ENCODE measurements at regions not wholly inside any gene's neighbourhood (a gene's known extent, or its start where the extent isn't known, plus 50 kb on each side); places are given as distances from the start of the nearest gene placed in this dataset.

DNA sequence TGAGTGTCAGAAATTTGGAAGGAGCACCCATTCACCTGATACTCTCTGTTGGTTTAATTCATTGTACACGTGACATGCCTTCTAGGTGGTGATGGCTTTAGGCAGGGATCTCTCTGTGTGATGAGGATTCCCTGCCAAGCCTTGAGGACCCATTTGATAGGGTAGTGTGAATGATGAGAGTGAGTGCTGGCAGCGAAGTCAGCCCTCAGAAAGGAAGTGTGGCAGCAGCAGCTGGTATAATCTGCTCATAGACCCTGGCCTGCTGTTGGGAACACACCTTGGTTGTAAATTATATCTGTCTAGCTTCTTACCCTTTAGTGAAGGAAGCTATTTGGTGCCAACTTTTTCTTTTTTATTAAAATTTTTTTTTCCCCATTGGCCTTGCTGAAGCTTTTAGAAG, 164.5 kb downstream of the HAUS1 start:
- FAIRE-seq: no peak

DNA sequence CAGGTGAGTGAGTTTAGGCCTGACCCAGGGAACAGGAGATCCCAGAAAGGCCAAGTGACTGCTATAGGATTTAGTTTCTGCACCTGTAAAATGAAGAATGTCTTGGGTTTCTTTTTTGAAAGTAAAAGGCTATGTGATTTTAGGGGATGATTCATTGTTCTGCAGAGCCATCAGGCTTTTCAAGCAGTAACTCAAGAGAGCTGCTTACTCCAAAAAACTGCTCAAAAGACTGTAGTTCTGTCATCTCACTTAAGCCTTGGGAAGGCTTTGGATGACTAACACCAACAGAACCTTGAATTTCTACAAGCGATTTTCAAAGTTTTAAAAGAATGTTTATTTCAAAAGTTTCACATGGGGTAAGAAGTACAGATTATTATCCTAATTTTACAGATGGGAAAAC, 165.1 kb downstream of the HAUS1 start:
- no peak for FAIRE-seq

GRCh38 chr18:46271488-46271887, 167.3 kb downstream of the HAUS1 start:
- no peak for FAIRE-seq

DNA sequence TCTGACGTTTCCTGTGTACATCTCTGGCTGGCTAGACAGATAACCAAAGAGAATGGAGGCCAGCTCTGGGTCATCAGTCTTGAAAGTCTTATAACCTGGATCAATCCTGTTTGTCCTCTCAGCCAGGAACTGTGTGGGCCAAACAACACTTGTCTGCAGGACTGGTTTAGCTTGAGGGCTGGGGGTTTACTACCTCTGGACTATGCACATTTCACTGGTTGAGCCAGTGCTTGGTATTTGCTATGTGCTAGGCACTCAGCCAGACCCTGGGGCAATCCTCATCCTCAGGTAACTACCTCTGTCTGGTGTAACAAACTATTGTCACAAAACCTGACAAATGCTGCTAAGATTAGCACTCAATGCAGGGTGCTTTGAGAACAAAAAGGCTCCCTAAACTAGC, 169.7 kb downstream of the HAUS1 start:
- no peak for FAIRE-seq

DNA sequence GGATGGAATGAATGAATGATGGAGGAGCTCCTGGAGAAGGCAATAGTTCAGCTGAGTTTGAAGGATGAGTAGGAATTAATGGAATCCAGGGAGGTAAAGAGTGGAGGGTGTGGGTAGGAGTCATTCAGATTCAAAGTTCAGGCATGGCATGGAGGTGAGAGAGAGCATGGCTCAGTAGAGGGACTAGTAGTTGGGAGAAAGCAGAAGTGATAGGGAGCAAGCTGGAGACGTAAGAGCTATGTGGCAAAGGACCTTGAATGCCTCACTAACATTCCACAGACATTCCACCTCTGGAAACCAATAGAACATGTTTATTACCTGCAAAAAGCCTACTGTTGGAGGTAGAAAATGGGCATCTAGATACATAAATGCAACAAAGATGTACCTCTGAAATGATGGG, 170.1 kb downstream of the HAUS1 start:
- no peak for FAIRE-seq

GRCh38 chr18:46275370-46275769, 171.2 kb downstream of the HAUS1 start:
- no peak for FAIRE-seq

DNA sequence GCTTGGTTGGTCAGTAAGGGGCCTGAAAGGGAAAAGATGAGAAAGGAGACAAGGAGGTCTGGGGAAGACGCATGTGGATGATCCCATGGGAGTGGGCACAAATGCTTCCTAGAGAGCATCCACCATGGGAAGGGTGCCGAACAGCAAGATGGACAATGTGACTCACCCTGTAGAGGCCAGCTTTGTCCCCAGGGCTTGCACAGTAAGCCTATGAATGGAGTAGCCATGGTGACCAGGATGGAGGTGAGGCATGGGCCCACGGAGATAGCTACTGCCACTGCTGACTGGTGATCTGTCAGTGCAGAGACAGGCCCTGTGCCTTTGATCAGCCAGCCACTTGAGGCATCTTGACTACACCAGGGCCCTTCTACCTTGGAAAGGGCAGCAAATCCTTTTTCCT, 172.6 kb downstream of the HAUS1 start:
- no peak for FAIRE-seq

DNA sequence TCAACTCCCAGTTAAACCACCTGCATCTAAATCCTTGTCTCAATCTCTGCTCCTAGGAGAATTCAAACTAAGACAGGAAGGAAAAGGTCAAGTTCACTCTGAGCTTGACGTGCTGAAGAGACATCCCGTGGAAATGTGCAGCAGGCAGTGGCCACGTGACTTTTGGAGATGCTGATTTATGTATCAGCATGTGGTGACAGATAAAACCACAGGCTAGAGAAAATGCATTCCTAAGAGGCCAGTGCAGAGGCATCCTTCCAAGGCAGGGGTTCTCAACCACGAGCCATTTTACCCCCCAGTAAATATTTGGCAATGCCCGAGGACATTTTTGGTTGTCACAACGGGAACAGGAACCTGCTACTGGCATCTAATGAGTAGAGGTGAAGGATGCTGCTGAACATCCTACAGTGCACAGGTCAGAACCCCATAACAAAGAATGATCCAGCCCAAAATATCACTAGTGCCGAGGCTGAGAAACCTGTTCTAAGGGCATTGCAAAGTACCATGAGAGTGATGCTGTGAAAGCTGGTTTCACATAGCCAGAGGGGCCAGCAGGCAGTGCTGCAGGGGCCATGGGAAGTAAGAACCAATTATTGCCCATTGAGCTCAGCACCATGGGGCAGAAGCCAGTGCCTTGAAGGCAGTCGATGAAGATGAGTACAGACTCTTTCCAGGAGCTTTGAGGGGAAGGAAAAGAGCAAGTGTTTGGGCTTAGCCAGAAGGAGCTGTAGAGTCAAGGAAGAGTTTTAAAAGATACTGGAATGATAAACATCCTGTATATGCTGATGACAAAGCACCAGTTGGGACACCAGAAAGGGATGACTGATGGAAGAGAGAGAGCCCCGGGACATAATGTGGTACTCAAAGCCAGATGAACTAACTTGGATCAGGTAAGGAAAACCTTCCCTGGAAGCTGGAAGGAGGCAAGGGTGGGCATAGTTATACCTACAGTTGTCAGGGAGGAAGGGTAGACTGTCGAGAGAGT, 174.6 kb downstream of the HAUS1 start:
- no peak for FAIRE-seq

DNA sequence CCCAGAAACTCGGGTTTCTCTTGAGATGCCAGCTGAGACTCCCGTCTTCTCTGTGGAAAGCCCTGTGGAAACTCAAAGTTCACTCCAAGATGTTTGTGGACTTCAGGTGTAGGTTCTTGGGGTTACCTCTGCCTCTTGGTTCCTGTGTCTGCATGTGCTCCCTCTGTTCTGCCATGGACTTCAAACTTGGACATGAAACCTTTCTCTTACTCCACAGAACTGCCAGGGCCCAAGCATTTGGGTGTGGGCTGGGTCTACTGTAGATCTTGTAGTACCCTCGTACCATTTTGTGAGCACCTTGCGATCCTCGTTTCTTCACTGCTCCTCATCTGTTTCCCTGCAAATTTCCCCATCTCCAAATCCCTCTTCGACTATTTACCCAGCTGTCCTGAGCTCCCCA, 175.5 kb downstream of the HAUS1 start:
- no peak for FAIRE-seq

GRCh38 chr18:46281185-46282176, 177.3 kb downstream of the HAUS1 start:
- no peak for FAIRE-seq

- no peak for FAIRE-seq
Measured at GRCh38 chr18:46282177-46282570, 178.0 kb downstream of the HAUS1 start.

DNA sequence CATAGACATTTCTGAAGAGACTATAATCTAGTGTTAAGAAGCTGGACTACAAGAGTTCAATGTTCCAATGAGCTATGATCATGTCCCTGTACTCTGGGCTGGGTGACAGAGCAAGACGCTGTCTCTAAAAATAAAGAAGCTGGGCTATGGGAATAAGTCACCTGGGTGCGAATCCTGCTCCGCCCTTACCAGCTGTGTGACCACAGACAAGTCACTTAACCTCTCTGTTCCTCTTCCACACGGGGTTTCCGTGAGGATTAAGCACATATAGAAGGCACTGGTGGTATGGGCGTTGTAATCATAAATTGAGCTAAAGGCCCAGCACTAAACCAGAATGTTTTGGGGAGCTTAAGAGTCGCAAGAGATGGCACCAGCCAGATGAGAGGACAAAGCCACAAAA, 178.5 kb downstream of the HAUS1 start:
- no peak for FAIRE-seq

DNA sequence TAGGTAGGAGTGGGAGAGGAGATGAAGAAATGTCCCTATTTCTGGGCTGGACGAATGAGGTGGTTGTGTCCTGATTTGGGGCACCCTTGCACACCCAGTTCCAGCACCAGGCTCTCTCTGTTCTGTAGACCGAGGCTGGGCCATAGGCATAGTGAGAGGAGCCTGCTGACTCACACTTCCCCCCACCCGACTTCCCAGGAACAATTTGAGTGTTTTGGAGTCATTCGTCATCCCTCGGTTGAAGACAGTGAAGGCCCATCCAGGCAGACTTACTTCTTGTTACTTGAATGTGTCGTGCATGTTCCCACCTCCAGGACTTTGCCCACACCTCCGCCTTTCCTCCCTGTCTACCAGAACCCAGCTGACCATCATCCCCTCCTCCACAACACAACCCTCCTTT, 179.1 kb downstream of the HAUS1 start:
- no peak for FAIRE-seq

GRCh38 chr18:46283895-46284295, 179.7 kb downstream of the HAUS1 start:
- FAIRE-seq: no peak

GRCh38 chr18:46289463-46289862, 185.3 kb downstream of the HAUS1 start:
- FAIRE-seq: no peak

- FAIRE-seq: no peak
Measured at GRCh38 chr18:46289931-46290330, 185.7 kb downstream of the HAUS1 start.

DNA sequence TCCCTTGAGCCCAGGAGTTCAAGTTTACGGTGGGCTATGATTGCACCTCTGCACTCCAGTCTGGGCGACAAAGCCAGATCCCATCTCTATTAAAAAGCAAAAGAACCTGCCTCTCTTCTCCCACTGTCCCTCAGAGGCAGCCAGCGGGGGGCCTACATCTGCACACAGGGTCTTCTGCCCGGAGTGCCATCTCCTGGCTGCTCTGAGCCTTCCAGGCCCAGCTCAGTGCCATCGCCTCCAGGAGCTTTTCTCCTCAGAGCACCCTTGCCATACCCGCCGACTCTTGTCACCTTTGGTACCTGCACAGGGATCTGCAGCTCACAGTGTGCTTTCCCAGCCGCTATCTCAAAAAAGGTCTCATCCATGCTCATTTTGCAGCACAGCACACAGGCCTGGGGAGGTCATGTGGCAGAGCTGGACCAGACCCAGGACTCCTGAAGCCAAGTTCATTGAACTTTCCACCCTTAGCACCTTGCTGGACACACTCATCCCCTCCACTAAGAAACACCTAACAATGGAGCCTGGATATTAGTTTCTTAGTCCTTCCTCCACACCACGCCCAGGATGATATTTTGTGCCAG, 186.3 kb downstream of the HAUS1 start:
- no peak for FAIRE-seq

DNA sequence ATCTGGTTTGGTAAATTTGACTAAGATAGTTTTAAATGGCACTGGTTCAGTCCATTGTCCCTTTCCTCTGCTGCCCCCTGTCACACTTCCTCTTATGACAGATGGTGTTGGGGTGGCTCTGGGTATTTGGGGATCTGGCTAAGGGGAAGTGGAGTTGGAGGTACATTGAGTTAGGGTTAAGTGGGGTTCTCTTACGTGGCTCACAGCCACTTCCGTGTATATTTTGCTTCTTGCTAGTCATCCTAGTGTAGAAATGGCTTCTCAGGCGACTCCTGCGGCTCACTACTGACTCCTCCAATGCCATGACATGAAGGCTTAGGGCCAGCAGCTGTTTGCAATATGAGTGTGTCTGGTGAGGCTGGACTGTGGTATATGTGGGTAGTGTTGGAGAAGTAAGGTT, 187.0 kb downstream of the HAUS1 start:
- FAIRE-seq: no peak

GRCh38 chr18:46293742-46294181, 189.6 kb downstream of the HAUS1 start:
- FAIRE-seq: no peak

DNA sequence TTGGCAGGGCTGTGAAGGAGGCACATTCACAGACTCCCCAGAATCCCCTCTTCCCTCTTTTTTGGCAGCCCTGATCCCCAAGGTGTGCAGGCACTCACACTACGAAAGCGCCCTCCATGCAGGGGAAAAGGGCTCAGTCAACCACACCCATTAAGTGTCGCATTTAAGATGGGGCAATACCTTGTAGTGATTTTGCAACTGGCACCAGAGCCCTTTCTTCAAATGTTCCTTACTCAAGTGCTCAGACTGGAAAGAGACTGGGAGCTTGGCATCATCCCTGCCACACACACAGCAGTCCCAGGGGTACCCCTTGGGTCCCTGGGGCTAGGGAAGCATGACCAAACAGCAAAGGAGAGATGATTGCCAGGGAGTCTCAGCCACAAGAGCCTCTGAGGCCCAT, 190.1 kb downstream of the HAUS1 start:
- no peak for FAIRE-seq

DNA sequence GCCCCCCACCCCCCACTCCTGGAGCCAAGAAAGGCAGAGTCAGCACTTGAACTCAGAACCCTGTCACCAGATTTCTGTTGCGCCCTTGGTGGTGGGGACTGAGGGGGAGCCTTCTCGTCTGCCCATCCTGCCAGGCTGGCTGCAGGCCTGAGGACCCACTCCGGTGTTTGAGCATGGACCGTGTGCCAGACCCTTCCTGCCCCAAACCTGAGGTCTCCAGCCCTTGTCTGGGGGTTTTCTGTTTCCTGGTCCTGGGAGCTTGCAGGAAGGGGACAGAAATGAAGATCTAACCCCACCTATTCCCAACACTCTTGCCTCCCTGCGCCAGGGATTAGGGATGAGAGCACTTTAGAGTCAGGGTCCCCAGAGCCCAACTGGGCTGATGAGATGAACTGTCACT, 190.6 kb downstream of the HAUS1 start:
- no peak for FAIRE-seq

DNA sequence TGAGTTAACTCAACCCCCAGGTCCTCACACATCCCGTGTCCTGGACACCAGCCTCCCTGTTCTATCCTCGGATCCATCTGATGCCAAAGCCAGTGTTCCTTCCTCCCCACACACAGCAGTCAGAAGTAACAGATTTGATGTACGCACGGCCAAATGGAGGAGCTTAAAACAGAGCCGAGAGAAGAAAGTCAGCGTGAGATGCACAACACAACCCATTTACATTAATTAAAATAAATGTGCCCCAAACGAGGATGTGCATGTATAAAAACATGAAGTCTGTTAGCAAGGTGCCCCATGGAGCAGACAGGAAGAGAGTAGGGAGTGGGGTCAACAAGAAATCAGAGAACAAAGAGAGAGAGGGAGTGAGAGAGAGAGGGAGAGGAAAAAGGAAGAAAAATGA, 191.2 kb downstream of the HAUS1 start:
- FAIRE-seq: no peak

DNA sequence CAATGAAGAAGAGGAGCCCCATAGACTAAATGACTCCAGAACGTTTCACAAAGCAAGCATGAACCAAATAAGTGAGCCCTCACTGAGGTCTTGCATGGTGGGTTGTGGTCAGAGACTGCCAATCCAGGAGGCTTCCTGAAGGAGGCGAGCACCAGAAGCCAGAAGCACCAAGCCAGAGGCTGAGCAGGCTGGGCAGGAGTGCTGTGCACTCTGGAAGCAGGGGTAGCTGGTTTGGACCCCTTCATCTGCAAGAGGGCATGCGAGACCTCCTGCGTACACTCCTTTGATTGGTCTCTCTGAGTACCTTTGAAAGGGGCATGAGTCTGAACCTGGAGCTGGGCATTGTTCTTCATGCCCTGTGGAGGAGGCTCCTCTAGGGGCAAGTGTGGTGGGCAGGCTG, 192.5 kb downstream of the HAUS1 start:
- no peak for FAIRE-seq
